NCI-H524 treated with DMSO at 0.1 percent for 48 hours (cell line): ENCODE measurements at regions not wholly inside any gene's neighbourhood (a gene's known extent, or its start where the extent isn't known, plus 50 kb on each side); places are given as distances from the start of the nearest gene placed in this dataset.
"Not testable (repeated sequence)": the region's sequence is repeated elsewhere in the genome, so short reads cannot be mapped to it uniquely, and the experiment has no call there.

ENCODE experiments used
- DNase-seq: peaks from one replicate; lab custom pipeline; 2025; lab: John Stamatoyannopoulos, UW

- no peak for DNase-seq
These were observed 587.5 kb downstream of the SOX5 start for GRCh38 chr12:23361971-23362370.

- DNase-seq, result no peak
These were observed 580.9 kb downstream of the SOX5 start for GRCh38 chr12:23368590-23368989.

GRCh38 chr12:23375621-23376020, 573.8 kb downstream of the SOX5 start:
- no peak for DNase-seq

GRCh38 chr12:23376238-23376637, 573.2 kb downstream of the SOX5 start:
- no peak for DNase-seq

- DNase-seq, result no peak
These were observed 568.9 kb downstream of the SOX5 start for GRCh38 chr12:23380419-23381100.

GRCh38 chr12:23388898-23389297, 560.6 kb downstream of the SOX5 start:
- not testable (repeated sequence) for DNase-seq

- not testable (repeated sequence) for DNase-seq
These were observed 560.2 kb downstream of the SOX5 start for GRCh38 chr12:23389315-23389714.

GRCh38 chr12:23399402-23399933, 550.0 kb downstream of the SOX5 start:
- no peak for DNase-seq

GRCh38 chr12:23415180-23415579, 534.3 kb downstream of the SOX5 start:
- no peak for DNase-seq

GRCh38 chr12:23421556-23421955, 527.9 kb downstream of the SOX5 start:
- no peak for DNase-seq

GRCh38 chr12:23423097-23423687, 526.3 kb downstream of the SOX5 start:
- DNase-seq, result no peak

- no peak for DNase-seq
These were observed 525.7 kb downstream of the SOX5 start for GRCh38 chr12:23423796-23424195.

GRCh38 chr12:23424685-23425084, 524.8 kb downstream of the SOX5 start:
- no peak for DNase-seq

GRCh38 chr12:23426328-23426727, 523.1 kb downstream of the SOX5 start:
- no peak for DNase-seq

GRCh38 chr12:23428758-23429157, 520.7 kb downstream of the SOX5 start:
- no peak for DNase-seq

- DNase-seq, result peak; percentile 17
These were observed 518.5 kb downstream of the SOX5 start for GRCh38 chr12:23431006-23431405.

- DNase-seq, result no peak
These were observed 516.3 kb downstream of the SOX5 start for GRCh38 chr12:23433121-23433520.

GRCh38 chr12:23434154-23434553, 515.3 kb downstream of the SOX5 start:
- no peak for DNase-seq

GRCh38 chr12:23446746-23447145, 502.7 kb downstream of the SOX5 start:
- peak; percentile 84 for DNase-seq

GRCh38 chr12:23450810-23451209, 498.7 kb downstream of the SOX5 start:
- DNase-seq, result no peak

GRCh38 chr12:23455283-23455682, 494.2 kb downstream of the SOX5 start:
- DNase-seq, result no peak

- no peak for DNase-seq
These were observed 490.8 kb downstream of the SOX5 start for GRCh38 chr12:23458640-23459039.

GRCh38 chr12:23462546-23462945, 486.9 kb downstream of the SOX5 start:
- DNase-seq, result no peak

GRCh38 chr12:23463172-23463571, 486.3 kb downstream of the SOX5 start:
- no peak for DNase-seq
